ENCODE measurements at regions not wholly inside any gene's neighbourhood (a gene's known extent, or its start where the extent isn't known, plus 50 kb on each side); places are given as distances from the start of the nearest gene placed in this dataset.

GRCh38 chrX:10800796-10801195, 180.4 kb upstream of the MID1 start:
- TF ChIP-seq EZH2 (IDR thresholded peaks at IDR 0.05; ENCODE audit: borderline replicate concordance, insufficient read depth, low read length, poor library complexity, severe bottlenecking) (no peak), RAD21 (conservative IDR thresholded peaks at IDR 0.05) (no peak), CTCF (IDR thresholded peaks at IDR 0.05; ENCODE audit: poor library complexity, severe bottlenecking) (no peak), MXI1 (conservative IDR thresholded peaks at IDR 0.05; ENCODE audit: poor library complexity, severe bottlenecking) (no peak), EP300 (conservative IDR thresholded peaks at IDR 0.05; ENCODE audit: poor library complexity, severe bottlenecking) (no peak), TAF1 (IDR thresholded peaks at IDR 0.05; ENCODE audit: low read depth) (no peak)

All from neural cell (in vitro differentiated cells).